CD14-positive monocyte (primary cell): ENCODE measurements at regions not wholly inside any gene's neighbourhood (a gene's known extent, or its start where the extent isn't known, plus 50 kb on each side); places are given as distances from the start of the nearest gene placed in this dataset.
A peak's percentile ranks its signal among the peaks of the same experiment; 100 is the strongest.

Experiments
- DNase-seq, 3 donors: peaks; one replicate each; pipeline ENCODE4 v3.0.0-alpha.2; 2011 to 2022
- H2AFZ ChIP-seq: 2 replicates; pipeline ENCODE4 v1.6.0; 2012; ENCODE audit warnings: mild to moderate bottlenecking, low read depth, low read length, inconsistent platforms; ENCODE audit not compliant: insufficient read depth, poor library complexity, severe bottlenecking
- H3K27ac ChIP-seq, 2 donors: 1 replicate in 1 of 2; 2 replicates in 1 of 2; pipeline ENCODE4 v1.5.1; 2012 to 2013; ENCODE audit warnings: low read length in 2 of 2, control low read depth in 1 of 2, inconsistent platforms in 1 of 2, low read depth in 1 of 2, mild to moderate bottlenecking in 1 of 2
- H3K27me3 ChIP-seq, 2 donors: one replicate each; pipeline versions ENCODE4 v1.6.0 to v1.6.1; 2011 to 2013; ENCODE audit warnings: low read length in 2 of 2; ENCODE audit not compliant: control insufficient read depth in 2 of 2, insufficient read depth in 2 of 2
- H3K36me3 ChIP-seq, 2 donors: replicated peaks in 1 of 2; 1 replicate in 1 of 2; 2 replicates in 1 of 2; pipeline versions ENCODE4 v1.5.1 to v1.6.1; 2012 to 2013; ENCODE audit warnings: low read length in 2 of 2, control low read depth in 1 of 2, inconsistent platforms in 1 of 2, mild to moderate bottlenecking in 1 of 2; ENCODE audit not compliant: insufficient read depth in 2 of 2, control insufficient read depth in 1 of 2
- H3K4me1 ChIP-seq, 2 donors: 1 replicate in 1 of 2; 2 replicates in 1 of 2; pipeline versions ENCODE4 v1.5.1 to v1.6.1; 2012 to 2013; ENCODE audit warnings: low read length in 2 of 2, control low read depth in 1 of 2, inconsistent platforms in 1 of 2, mild to moderate bottlenecking in 1 of 2, moderate library complexity in 1 of 2; ENCODE audit not compliant: insufficient read depth in 2 of 2, control insufficient read depth in 1 of 2
- H3K4me2 ChIP-seq: replicated peaks from 2 replicates; pipeline ENCODE3; 2012; ENCODE audit warnings: low read length, moderate library complexity, mild to moderate bottlenecking; ENCODE audit not compliant: poor library complexity, severe bottlenecking; ENCODE audit errors: extremely low read depth
- H3K4me3 ChIP-seq, 3 experiments: fragments of 200-600 bp in 1 of 3; sonication (generic) in 1 of 3; replicated peaks in 1 of 3; 1 replicate in 2 of 3; 2 replicates in 1 of 3; pipeline ENCODE4 v1.5.1; 2011 to 2013; ENCODE audit warnings: low read length in 3 of 3, mild to moderate bottlenecking in 3 of 3, control low read depth in 2 of 3, low read depth in 2 of 3, inconsistent platforms in 1 of 3, moderate library complexity in 1 of 3
- H3K79me2 ChIP-seq: 2 replicates; pipeline ENCODE4 v1.6.0; 2012; ENCODE audit warnings: mild to moderate bottlenecking, control low read depth, inconsistent platforms, low read length, moderate library complexity; ENCODE audit not compliant: insufficient read depth
- H3K9ac ChIP-seq: 2 replicates; pipeline ENCODE4 v1.6.0; 2017; ENCODE audit warnings: low read length, mild to moderate bottlenecking; ENCODE audit not compliant: insufficient read depth, poor library complexity, severe bottlenecking
- H3K9me3 ChIP-seq, 2 donors: replicated peaks in 1 of 2; 1 replicate in 1 of 2; 2 replicates in 1 of 2; pipeline versions ENCODE4 v1.5.1 to v1.6.1; 2012 to 2013; ENCODE audit warnings: low read length in 2 of 2, control low read depth in 1 of 2; ENCODE audit not compliant: control insufficient read depth in 1 of 2, insufficient read depth in 1 of 2
- H4K20me1 ChIP-seq: 2 replicates; pipeline ENCODE4 v1.6.0; 2012; ENCODE audit warnings: mild to moderate bottlenecking, low read length, control low read depth, moderate library complexity; ENCODE audit not compliant: insufficient read depth
- H3K27ac Mint-ChIP-seq, 7 donors: one replicate each; pipeline ENCODE4 v1.8.0; 2020; ENCODE audit warnings: mild to moderate bottlenecking in 7 of 7, mixed read lengths in 7 of 7, moderate library complexity in 6 of 7, inconsistent platforms in 2 of 7
- H3K27me3 Mint-ChIP-seq, 3 donors: one replicate each; pipeline ENCODE4 v1.8.0; 2021 to 2022; ENCODE audit warnings: low read depth in 3 of 3, mild to moderate bottlenecking in 3 of 3, mixed read lengths in 3 of 3, moderate library complexity in 3 of 3, inconsistent platforms in 1 of 3
- H3K36me3 Mint-ChIP-seq, 2 donors: one replicate each; pipeline ENCODE4 v1.8.0; 2020; ENCODE audit warnings: mixed read lengths in 2 of 2, inconsistent platforms in 1 of 2, mild to moderate bottlenecking in 1 of 2
- H3K4me1 Mint-ChIP-seq: one replicate; pipeline ENCODE4 v1.8.0; 2020; ENCODE audit warnings: mild to moderate bottlenecking, mixed read lengths
- H3K4me3 Mint-ChIP-seq, 2 donors: one replicate each; pipeline ENCODE4 v1.8.0; 2020; ENCODE audit warnings: mild to moderate bottlenecking in 2 of 2, mixed read lengths in 2 of 2, moderate library complexity in 1 of 2
- H3K9me3 Mint-ChIP-seq, 7 donors: one replicate each; pipeline ENCODE4 v1.8.0; 2020 to 2022; ENCODE audit warnings: mixed read lengths in 7 of 7, mild to moderate bottlenecking in 6 of 7, moderate library complexity in 6 of 7, inconsistent platforms in 2 of 7
- CTCF ChIP-seq: fragments of 200-600 bp; IDR thresholded peaks from one replicate; pipeline ENCODE4 v1.8.0; 2022; ENCODE audit warnings: antibody characterized with exemption, mild to moderate bottlenecking
- WGBS: methylation state at CpG from one replicate; pipeline ENCODE4 v1.1.5; 2013; ENCODE audit warnings: missing lambda C conversion rate; ENCODE audit not compliant: insufficient coverage; 5-methylcytosine and 5-hydroxymethylcytosine counted together
- intact Hi-C, 2 donors: fragments of 100-400 bp; cut with micrococcal nuclease; formaldehyde crosslinking; loops; one replicate each; pipeline versions ENCODE4 v1.15.0 to v1.15.1; 2023

DNA sequence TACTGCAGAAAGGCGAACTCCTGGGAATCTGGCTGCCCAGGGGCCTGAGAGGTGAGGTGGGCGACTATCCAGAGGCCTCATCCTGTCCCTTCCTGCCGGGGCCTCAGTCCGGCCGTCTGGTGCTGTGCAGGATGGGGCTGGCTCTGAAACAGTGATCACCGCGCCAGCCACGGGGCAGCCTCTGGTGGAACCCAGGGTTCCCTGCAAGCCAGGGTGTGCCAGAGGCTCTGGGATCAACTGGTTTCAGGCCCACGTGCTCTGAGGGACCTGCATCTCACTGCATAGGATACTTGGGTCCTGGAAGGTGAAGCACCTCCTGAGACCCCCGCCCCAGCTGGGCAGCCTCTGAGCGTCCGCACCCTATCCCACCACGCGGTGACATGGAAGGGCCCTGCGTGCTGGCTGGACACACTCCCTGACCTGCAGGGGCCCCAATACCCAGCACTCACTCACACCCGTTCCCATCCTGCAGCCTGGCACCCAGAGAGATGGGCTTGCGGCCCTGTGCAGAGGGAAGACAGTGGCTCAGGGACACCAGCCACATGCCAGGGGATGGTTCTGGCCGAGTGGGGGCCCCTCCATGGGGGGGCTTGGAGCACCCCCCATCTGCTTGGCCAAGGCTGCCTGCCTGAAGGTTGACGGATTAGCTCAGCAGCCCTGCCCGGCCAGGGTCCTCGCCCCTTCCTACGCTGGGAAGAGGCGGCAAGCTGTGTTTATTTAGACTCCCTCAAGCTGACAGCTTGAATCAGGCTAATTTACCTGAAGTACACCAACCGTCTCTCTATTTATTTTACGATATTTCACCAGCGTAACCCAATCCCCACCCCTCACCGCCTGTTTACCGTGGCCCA lies 64.3 kb upstream of the TTC34 start:
- Histone ChIP-seq H3K9me3 (peaks cover 2 to 8% of the 10 kb centered on the region in 2 donors), H3K4me2 (no peak overlapping the region), H2AFZ (no peak overlapping the region), H3K36me3 (no peaks in the 10 kb centered on the region), H3K9ac (no peak overlapping the region), H3K79me2 (no peaks in the 10 kb centered on the region), H4K20me1 (no peaks in the 10 kb centered on the region), H3K4me1 (no peaks in the 10 kb centered on the region), H3K27ac (no peak overlapping the region), H3K27me3 (no peaks in the 10 kb centered on the region), H3K4me3 (no peak overlapping the region)
- Mint-ChIP-seq H3K36me3 (no peaks in the 10 kb centered on the region), H3K4me1 (no peaks in the 10 kb centered on the region), H3K27ac (no peak overlapping the region), H3K9me3 (peaks cover 1 to 8% (median 7%) of the 10 kb centered on the region in 7 donors), H3K27me3 (peaks cover 2 to 20% (median 2%) of the 10 kb centered on the region in 3 donors), H3K4me3 (no peak overlapping the region)
- 91% methylated on average over 25 of the region's 28 CpGs for WGBS
- no peak for TF ChIP-seq CTCF
- intact Hi-C loops: loop anchor here in 1 of 2 donors (2.0 kb wide), 1 partner anchor 71 kb away; no protein-coding TSS in a partner anchor
- DNase-seq: no peak

DNA sequence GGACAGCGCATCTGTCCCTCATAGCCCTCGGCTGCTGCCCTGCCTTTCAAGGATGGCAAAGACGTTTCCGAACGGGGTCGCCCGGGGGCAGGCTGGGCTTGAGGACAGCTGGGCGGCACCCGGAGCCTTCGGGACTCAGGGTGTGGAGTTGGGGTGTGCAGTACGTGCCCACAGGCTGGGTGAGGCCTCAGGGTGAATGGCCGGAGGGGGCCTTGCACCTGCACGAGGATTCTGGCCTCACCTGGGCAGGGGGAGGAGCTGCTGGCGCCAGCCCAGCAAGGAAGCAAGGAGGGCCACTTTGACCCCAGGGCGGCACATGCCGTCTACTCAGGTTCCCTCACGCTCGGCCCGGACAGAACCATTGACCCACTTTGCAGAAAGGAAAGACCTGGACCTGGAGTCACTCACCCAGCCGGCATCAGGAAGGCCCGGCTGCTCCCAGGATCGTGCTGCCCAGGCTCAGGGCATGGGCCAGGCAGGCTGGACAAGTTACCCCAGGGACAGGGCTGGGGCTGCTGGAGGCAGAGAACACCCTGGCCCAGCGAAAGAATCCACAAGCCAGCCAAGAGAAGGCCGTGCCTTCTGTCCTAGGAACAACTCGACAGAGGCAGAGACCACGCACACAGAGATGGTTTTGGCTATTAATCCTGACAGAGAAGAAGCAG lies 65.1 kb upstream of the TTC34 start:
- 95% methylated on average over 22 of the region's 26 CpGs for WGBS
- H3K27me3 Mint-ChIP-seq: peaks cover 2 to 20% (median 2%) of the 10 kb centered on the region in 3 donors
- H3K27ac ChIP-seq: no peak overlapping the region
- H3K4me1 Mint-ChIP-seq: no peaks in the 10 kb centered on the region
- no peak overlapping the region for H3K27ac Mint-ChIP-seq
- no peaks in the 10 kb centered on the region for H3K79me2 ChIP-seq
- no peak for DNase-seq
- H3K27me3 ChIP-seq: no peaks in the 10 kb centered on the region
- H3K36me3 Mint-ChIP-seq: no peaks in the 10 kb centered on the region
- intact Hi-C loops: no loop called here
- H4K20me1 ChIP-seq: no peaks in the 10 kb centered on the region
- TF ChIP-seq CTCF: no peak
- H3K36me3 ChIP-seq: no peaks in the 10 kb centered on the region
- peak overlapping the region in 1 of 2 donors; percentile 41 for H3K4me3 Mint-ChIP-seq
- no peak overlapping the region for H3K4me3 ChIP-seq
- H3K9ac ChIP-seq: no peak overlapping the region
- no peak overlapping the region for H2AFZ ChIP-seq
- no peaks in the 10 kb centered on the region for H3K4me1 ChIP-seq
- H3K9me3 ChIP-seq: peaks cover 10 to 16% of the 10 kb centered on the region in 2 donors
- H3K4me2 ChIP-seq: no peak overlapping the region
- H3K9me3 Mint-ChIP-seq: peaks cover 9 to 14% (median 13%) of the 10 kb centered on the region in 7 donors
